Coronary artery (tissue), 2 donors: ENCODE measurements at regions not wholly inside any gene's neighbourhood (a gene's known extent, or its start where the extent isn't known, plus 50 kb on each side); places are given as distances from the start of the nearest gene placed in this dataset.

Experiments
- DNase-seq: peaks from one replicate; pipeline ENCODE4 v3.0.0-alpha.2; 2017; ENCODE audit warnings: low spot score
- H3K27ac ChIP-seq, 2 donors: fragments of 200-600 bp; sonication (generic); one replicate each; pipeline ENCODE4 v1.5.1; 2016 to 2019
- H3K4me3 ChIP-seq: fragments of 200-600 bp; sonication (generic); 2 replicates; pipeline ENCODE4 v1.5.1; 2016; ENCODE audit warnings: mild to moderate bottlenecking, moderate library complexity
- TF ChIP-seq, protein P1 (sequence below): fragments of 200-600 bp; sonication (generic); IDR thresholded peaks from one replicate; pipeline ENCODE4 v1.5.1; 2019; ENCODE audit warnings: antibody characterized with exemption

DNA sequence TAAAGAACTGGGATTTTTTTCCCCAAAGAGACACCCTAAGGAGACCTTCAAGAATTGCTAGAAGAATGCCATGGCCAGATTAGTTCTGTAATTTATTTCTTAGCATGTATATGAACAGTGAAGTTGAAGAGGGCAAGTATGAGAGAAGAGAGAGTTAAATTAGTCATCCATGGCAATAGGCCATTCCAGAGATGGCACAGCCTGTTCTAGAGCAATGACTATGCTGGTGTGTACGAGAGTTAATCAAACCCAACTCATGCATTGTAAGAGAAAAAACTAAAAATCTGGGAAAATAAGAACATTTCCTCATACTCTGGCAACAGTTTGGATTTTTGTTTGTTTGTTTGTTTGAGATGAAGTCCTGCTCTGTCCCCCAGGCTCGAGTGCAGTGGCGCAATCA, 112.1 kb upstream of the PIK3C3 start:
- no peak for DNase-seq
- Histone ChIP-seq H3K27ac (no peak overlapping the region), H3K4me3 (no peak overlapping the region)
- TF ChIP-seq, protein P1, sequence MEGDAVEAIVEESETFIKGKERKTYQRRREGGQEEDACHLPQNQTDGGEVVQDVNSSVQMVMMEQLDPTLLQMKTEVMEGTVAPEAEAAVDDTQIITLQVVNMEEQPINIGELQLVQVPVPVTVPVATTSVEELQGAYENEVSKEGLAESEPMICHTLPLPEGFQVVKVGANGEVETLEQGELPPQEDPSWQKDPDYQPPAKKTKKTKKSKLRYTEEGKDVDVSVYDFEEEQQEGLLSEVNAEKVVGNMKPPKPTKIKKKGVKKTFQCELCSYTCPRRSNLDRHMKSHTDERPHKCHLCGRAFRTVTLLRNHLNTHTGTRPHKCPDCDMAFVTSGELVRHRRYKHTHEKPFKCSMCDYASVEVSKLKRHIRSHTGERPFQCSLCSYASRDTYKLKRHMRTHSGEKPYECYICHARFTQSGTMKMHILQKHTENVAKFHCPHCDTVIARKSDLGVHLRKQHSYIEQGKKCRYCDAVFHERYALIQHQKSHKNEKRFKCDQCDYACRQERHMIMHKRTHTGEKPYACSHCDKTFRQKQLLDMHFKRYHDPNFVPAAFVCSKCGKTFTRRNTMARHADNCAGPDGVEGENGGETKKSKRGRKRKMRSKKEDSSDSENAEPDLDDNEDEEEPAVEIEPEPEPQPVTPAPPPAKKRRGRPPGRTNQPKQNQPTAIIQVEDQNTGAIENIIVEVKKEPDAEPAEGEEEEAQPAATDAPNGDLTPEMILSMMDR: no peak

DNA sequence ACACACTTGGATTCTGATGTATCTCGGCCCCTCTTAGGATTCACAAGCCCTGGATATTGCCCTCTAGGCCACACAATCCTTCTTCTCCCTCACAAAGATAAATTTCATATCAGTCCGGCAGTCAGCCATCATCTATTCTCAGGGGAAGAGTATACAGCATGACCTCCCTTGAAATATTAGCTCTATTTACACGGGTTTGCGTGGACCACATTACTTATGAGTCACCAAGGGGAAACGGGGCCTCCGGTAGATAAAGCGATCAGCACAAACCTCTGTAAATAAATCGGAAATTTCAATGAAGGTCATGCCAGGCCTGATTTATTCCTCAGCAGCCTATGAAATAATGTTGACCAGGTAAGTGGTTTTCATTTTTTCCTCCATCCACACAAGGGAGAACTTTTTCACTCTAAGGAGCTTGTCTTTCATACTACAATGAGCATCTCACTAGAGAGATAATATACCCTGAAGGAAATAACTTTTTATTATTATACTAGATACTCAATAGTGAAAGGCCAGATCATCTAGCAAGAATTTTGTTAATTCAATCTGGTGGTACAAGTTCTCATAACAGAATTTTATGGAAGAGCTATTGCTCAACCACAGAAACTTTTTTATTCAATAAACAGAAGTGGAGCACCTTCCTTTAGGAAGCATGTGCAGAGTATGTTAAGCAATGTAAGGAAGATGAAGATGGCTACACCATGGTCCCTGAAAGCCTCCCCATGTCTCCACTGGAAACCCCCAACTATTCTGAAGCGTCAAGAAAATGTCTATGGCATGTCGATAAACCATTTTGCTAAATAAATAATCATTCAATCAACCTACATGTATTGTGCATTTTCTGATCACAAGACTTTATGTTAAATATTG, 125.2 kb upstream of the PIK3C3 start:
- Histone ChIP-seq H3K27ac (no peak overlapping the region), H3K4me3 (no peak overlapping the region)
- TF ChIP-seq, protein P1: no peak
- no peak for DNase-seq

DNA sequence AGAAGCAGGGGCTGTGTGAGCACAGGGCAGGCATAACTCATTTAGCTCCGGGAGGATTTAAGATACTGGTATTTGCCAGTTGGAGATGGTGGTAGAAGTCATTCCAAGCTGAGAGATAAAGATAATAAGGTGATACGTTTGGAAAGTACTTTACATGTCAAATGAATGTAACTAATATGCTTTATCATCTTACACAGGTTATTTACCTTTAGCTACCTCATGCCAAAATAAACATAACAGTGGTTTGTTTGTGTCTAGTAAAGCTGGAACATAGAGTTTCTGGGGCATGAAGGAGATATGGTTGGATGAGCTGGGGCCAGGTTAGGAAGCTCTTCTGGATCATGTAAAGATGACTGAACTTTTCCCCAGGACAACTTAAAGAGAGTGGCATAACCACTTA, 126.9 kb upstream of the PIK3C3 start:
- Histone ChIP-seq H3K4me3 (no peak overlapping the region), H3K27ac (no peak overlapping the region)
- TF ChIP-seq, protein P1: no peak
- DNase-seq: no peak

DNA sequence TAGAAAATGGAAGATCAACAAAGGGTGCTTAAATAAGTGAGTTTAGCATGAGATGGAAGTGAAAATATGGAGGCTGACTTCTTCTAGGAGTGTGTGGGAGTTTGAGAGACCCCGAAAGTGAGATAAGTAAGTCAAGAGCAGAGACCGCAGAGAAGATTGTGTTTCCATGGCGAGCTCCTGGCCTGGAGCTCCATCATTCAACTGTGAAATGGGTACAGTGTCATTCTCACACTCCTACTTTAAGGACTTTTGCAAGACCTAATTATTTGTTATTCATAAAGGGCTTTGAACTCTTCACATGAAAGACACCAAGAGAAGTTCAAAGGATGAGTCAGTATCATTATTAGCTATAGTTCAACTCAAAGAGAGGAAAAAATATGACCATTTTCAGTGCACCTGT, 134.2 kb upstream of the PIK3C3 start:
- no peak for DNase-seq
- TF ChIP-seq, protein P1: no peak
- H3K4me3 ChIP-seq: no peak overlapping the region
- no peak overlapping the region for H3K27ac ChIP-seq

DNA sequence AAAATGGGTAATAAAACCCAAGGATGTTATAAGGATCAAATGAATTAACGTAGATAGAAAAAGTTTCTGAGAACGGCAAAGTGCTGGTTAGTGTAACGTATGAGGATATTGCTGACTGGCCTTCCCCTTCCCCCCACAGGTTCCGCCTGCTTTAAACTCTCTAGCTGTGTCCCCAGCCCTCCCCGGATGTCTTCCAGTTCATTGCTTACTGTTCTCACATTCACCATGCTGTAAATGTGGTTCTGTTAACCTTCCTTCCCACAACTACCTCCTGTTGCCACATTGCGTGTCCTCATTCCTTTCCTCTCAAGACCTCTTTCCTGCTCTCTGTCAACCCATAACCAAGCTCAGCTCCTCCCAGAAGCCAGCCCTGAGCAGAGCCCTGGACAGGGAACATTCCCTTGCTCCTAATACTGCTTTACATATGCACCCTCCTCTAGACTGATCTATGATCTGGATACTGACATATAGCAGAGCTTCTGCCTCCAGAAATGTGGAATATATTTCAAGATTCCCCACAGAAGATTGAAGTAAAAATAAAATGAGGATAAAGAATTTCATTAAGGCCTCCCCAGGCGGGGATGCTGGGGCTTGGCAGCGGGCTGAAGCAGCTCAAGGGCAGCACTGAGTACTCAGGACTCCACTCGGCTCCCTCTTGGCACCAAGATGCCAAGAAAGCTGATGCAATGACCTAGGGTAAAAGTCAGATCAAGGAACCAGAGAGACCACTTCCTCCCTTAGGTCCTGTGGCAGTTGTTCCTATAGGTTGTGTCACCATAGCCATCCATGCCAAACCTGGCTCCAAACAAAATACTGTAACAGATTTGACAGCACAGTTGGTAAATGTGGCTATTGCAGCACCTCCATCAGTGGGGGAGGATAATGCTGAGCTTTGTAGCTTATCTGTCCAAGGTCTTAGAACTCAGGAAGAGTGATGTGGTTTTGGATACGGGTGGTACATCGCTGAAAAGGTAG, 136.4 kb upstream of the PIK3C3 start:
- TF ChIP-seq, protein P1: no peak
- H3K4me3 ChIP-seq: no peak overlapping the region
- no peak overlapping the region for H3K27ac ChIP-seq
- no peak for DNase-seq

DNA sequence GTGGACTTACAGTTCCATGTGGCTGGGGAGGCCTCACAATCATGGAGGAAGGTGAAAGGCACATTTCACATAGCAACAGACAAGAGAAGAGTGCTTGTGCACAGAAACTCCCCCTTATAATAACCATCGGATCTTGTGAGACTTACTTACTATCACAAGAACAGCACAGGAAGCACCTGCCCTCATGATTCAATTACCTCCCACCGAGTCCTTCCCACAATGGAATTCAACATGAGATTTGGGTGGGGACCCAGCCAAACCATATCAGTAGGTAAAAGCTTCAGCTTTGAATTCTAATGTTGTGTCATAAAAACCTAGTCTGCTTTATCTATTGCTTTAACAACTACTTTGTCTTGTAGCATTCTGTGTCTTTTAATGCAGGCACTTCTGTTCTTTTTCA, 140.4 kb upstream of the PIK3C3 start:
- Histone ChIP-seq H3K27ac (no peak overlapping the region), H3K4me3 (no peak overlapping the region)
- TF ChIP-seq, protein P1: no peak
- DNase-seq: no peak
